H9 (cell line): ENCODE measurements at regions not wholly inside any gene's neighbourhood (a gene's known extent, or its start where the extent isn't known, plus 50 kb on each side); places are given as distances from the start of the nearest gene placed in this dataset.

ENCODE experiments used
- DNase-seq: peaks from one replicate; pipeline ENCODE4 v3.0.0-alpha.2; 2017
- H2AFZ ChIP-seq: one replicate; pipeline ENCODE4 v1.6.1; 2013; ENCODE audit warnings: mild to moderate bottlenecking, low read length, control low read depth, moderate library complexity
- H2AK5ac ChIP-seq: 2 replicates; pipeline ENCODE4 v1.6.1; 2013; ENCODE audit warnings: low read length, control low read depth, mixed read lengths; ENCODE audit not compliant: insufficient read length
- H2BK120ac ChIP-seq: one replicate; pipeline ENCODE4 v1.6.1; 2013; ENCODE audit warnings: low read depth, mild to moderate bottlenecking, low read length, control low read depth, inconsistent platforms; ENCODE audit not compliant: poor library complexity, severe bottlenecking
- H2BK12ac ChIP-seq: 2 replicates; pipeline ENCODE4 v1.6.1; 2013; ENCODE audit warnings: low read length, control low read depth, mixed read lengths, low read depth; ENCODE audit not compliant: insufficient read length
- H2BK15ac ChIP-seq: 2 replicates; pipeline ENCODE4 v1.6.1; 2013; ENCODE audit warnings: low read depth, low read length, control low read depth
- H2BK20ac ChIP-seq: one replicate; pipeline ENCODE4 v1.6.1; 2013; ENCODE audit warnings: low read depth, mild to moderate bottlenecking, low read length, control low read depth, inconsistent platforms; ENCODE audit not compliant: poor library complexity, severe bottlenecking
- H2BK5ac ChIP-seq: 2 replicates; pipeline ENCODE4 v1.6.1; 2013; ENCODE audit warnings: low read length, control low read depth, mixed read lengths; ENCODE audit not compliant: insufficient read length
- H3K14ac ChIP-seq: 2 replicates; pipeline ENCODE4 v1.6.1; 2013; ENCODE audit warnings: low read length, control low read depth; ENCODE audit not compliant: insufficient read depth
- H3K18ac ChIP-seq: 2 replicates; pipeline ENCODE4 v1.6.1; 2013; ENCODE audit warnings: low read depth, mild to moderate bottlenecking, mixed read lengths, low read length, control low read depth; ENCODE audit not compliant: insufficient read length
- H3K23ac ChIP-seq: 2 replicates; pipeline ENCODE4 v1.6.1; 2013; ENCODE audit warnings: low read length, control low read depth, mixed read lengths, low read depth; ENCODE audit not compliant: insufficient read length
- H3K23me2 ChIP-seq: 2 replicates; pipeline ENCODE4 v1.6.1; 2013; ENCODE audit warnings: low read depth, mild to moderate bottlenecking, mixed read lengths, low read length, control low read depth; ENCODE audit not compliant: insufficient read length, poor library complexity, severe bottlenecking
- H3K27ac ChIP-seq: 2 replicates; pipeline ENCODE4 v1.5.1; 2013; ENCODE audit warnings: low read length, control low read depth, mixed read lengths, low read depth; ENCODE audit not compliant: insufficient read length
- H3K27me3 ChIP-seq: 2 replicates; pipeline ENCODE4 v1.6.1; 2013; ENCODE audit warnings: low read length, control low read depth, inconsistent platforms; ENCODE audit not compliant: insufficient read depth
- H3K4ac ChIP-seq: 2 replicates; pipeline ENCODE4 v1.6.1; 2013; ENCODE audit warnings: low read depth, mild to moderate bottlenecking, control low read depth, inconsistent platforms, low read length, moderate library complexity
- H3K4me1 ChIP-seq: 2 replicates; pipeline ENCODE4 v1.6.1; 2013; ENCODE audit warnings: low read length, control low read depth, inconsistent platforms; ENCODE audit not compliant: insufficient read depth
- H3K4me2 ChIP-seq: 2 replicates; pipeline ENCODE4 v1.6.1; 2013; ENCODE audit warnings: low read length, control low read depth, mixed read lengths; ENCODE audit not compliant: insufficient read length, insufficient read depth
- H3K56ac ChIP-seq: 2 replicates; pipeline ENCODE4 v1.6.1; 2013; ENCODE audit warnings: low read depth, mild to moderate bottlenecking, mixed read lengths, low read length, control low read depth; ENCODE audit not compliant: insufficient read length
- H3K79me1 ChIP-seq: 2 replicates; pipeline ENCODE4 v1.6.1; 2013; ENCODE audit warnings: low read depth, mild to moderate bottlenecking, moderate library complexity, low read length, control low read depth, inconsistent platforms; ENCODE audit not compliant: insufficient read depth, poor library complexity, severe bottlenecking
- H3K79me2 ChIP-seq: 2 replicates; pipeline ENCODE4 v1.6.1; 2013; ENCODE audit warnings: low read length, control low read depth, inconsistent platforms; ENCODE audit not compliant: insufficient read depth
- H3K9ac ChIP-seq: 2 replicates; pipeline ENCODE4 v1.6.1; 2013; ENCODE audit warnings: low read length, control low read depth, mixed read lengths; ENCODE audit not compliant: insufficient read length; ENCODE audit errors: extremely low read depth
- H3K9me3 ChIP-seq: one replicate; pipeline ENCODE4 v1.6.1; 2013; ENCODE audit warnings: low read depth, low read length, inconsistent platforms; ENCODE audit not compliant: control insufficient read depth
- H3T11ph ChIP-seq: one replicate; pipeline ENCODE4 v1.6.1; 2013; ENCODE audit warnings: mild to moderate bottlenecking, low read length, control low read depth, inconsistent platforms
- H4K20me1 ChIP-seq: one replicate; pipeline ENCODE4 v1.6.1; 2013; ENCODE audit not compliant: control insufficient read depth, insufficient read length, insufficient read depth
- H4K5ac ChIP-seq: 2 replicates; pipeline ENCODE4 v1.6.1; 2013; ENCODE audit warnings: low read depth, mild to moderate bottlenecking, mixed read lengths, low read length, control low read depth; ENCODE audit not compliant: insufficient read length
- H4K8ac ChIP-seq: replicated peaks from 2 replicates; pipeline ENCODE4 v1.6.1; 2013; ENCODE audit warnings: low read length, control low read depth, mixed read lengths, low read depth; ENCODE audit not compliant: insufficient read length
- H4K91ac ChIP-seq: 2 replicates; pipeline ENCODE4 v1.6.1; 2013; ENCODE audit warnings: low read depth, mild to moderate bottlenecking, moderate library complexity, mixed read lengths, low read length, control low read depth; ENCODE audit not compliant: insufficient read length
- H3K27ac Mint-ChIP-seq, 3 experiments: 2 replicates in 2 of 3; 3 replicates in 1 of 3; pipeline ENCODE4 v1.8.0; 2020 to 2021; ENCODE audit warnings: mixed read lengths in 3 of 3, mild to moderate bottlenecking in 1 of 3, moderate library complexity in 1 of 3
- H3K27me3 Mint-ChIP-seq: 2 replicates; pipeline ENCODE4 v1.8.0; 2021; ENCODE audit warnings: low read depth, mild to moderate bottlenecking, moderate library complexity, mixed read lengths
- H3K36me3 Mint-ChIP-seq, 3 experiments: 2 replicates in 2 of 3; 3 replicates in 1 of 3; pipeline ENCODE4 v1.8.0; 2020 to 2021; ENCODE audit warnings: low read depth in 3 of 3, mixed read lengths in 3 of 3; ENCODE audit not compliant: insufficient read depth in 1 of 3
- H3K4me1 Mint-ChIP-seq, 2 experiments: 2 replicates each; pipeline ENCODE4 v1.8.0; 2020; ENCODE audit warnings: mixed read lengths in 2 of 2
- H3K4me3 Mint-ChIP-seq, 2 experiments: 2 replicates in 1 of 2; 3 replicates in 1 of 2; pipeline ENCODE4 v1.8.0; 2020 to 2021; ENCODE audit warnings: mild to moderate bottlenecking in 2 of 2, mixed read lengths in 2 of 2, moderate library complexity in 1 of 2
- H3K9me3 Mint-ChIP-seq, 2 experiments: 2 replicates in 1 of 2; 3 replicates in 1 of 2; pipeline ENCODE4 v1.8.0; 2020; ENCODE audit warnings: mild to moderate bottlenecking in 2 of 2, mixed read lengths in 2 of 2, moderate library complexity in 1 of 2
- CTCF ChIP-seq: fragments of 200-600 bp; sonication (generic); conservative IDR thresholded peaks from 3 replicates; pipeline ENCODE4 v1.8.0; 2021; ENCODE audit warnings: antibody characterized with exemption, mild to moderate bottlenecking
- WGBS: extraction: QIAGEN DNeasy Blood & Tissue Kit; methylation state at CpG from one replicate; pipeline ENCODE4 v1.1.7; 2013; ENCODE audit warnings: missing lambda C conversion rate, low lambda C conversion rate, mixed read lengths; ENCODE audit not compliant: insufficient read length; ENCODE audit errors: extremely low coverage; 5-methylcytosine and 5-hydroxymethylcytosine counted together

GRCh38 chrX:122344816-122345215 lies 839.3 kb upstream of the GRIA3 start:
- no peak overlapping the region for H2BK120ac ChIP-seq
- no CpG with 5 or more reads among the region's 3 CpGs for WGBS

More at GRCh38 chrX:122344816-122345215, 839.3 kb upstream of the GRIA3 start:
- Histone ChIP-seq H3K4me1 (no peaks in the 10 kb centered on the region), H3K79me1 (no peaks in the 10 kb centered on the region), H3K18ac (no peak overlapping the region), H4K91ac (no peak overlapping the region), H2BK15ac (no peak overlapping the region), H3K79me2 (no peaks in the 10 kb centered on the region; the same call in 1 of the 2 replicates), H2BK5ac (no peak overlapping the region), H3K23me2 (no peaks in the 10 kb centered on the region), H4K20me1 (no peaks in the 10 kb centered on the region), H3K9me3 (peaks cover 33% of the 10 kb centered on the region), H3T11ph (no peak overlapping the region), H4K5ac (no peak overlapping the region), H2BK20ac (no peak overlapping the region), H3K56ac (no peak overlapping the region), H2BK12ac (no peak overlapping the region), H3K27me3 (no peaks in the 10 kb centered on the region), H3K4ac (no peak overlapping the region), H3K4me2 (no peak overlapping the region), H3K27ac (no peak overlapping the region), H3K14ac (no peak overlapping the region), H4K8ac (no peak overlapping the region), H3K9ac (no peak overlapping the region), H3K23ac (no peak overlapping the region), H2AK5ac (no peak overlapping the region), H2AFZ (no peak overlapping the region)
- H3K9me3 Mint-ChIP-seq, result peaks cover 50 to 81% of the 10 kb centered on the region in 2 experiments
- no peak overlapping the region for H3K4me3 Mint-ChIP-seq
- H3K27me3 Mint-ChIP-seq, result 0 out of 2 replicates have a peak, but pooled peaks cover 2% of the 10 kb centered on the region
- TF ChIP-seq CTCF, result no peak
- DNase-seq, result no peak
- peaks cover 12 to 16% (median 12%) of the 10 kb centered on the region in 3 experiments; a peak in 6 of 7 replicates for H3K36me3 Mint-ChIP-seq
- H3K4me1 Mint-ChIP-seq, result peaks cover 5 to 6% of the 10 kb centered on the region in 2 experiments
- no peak overlapping the region for H3K27ac Mint-ChIP-seq
